Hepatocyte (in vitro differentiated cells): ENCODE measurements at regions not wholly inside any gene's neighbourhood (a gene's known extent, or its start where the extent isn't known, plus 50 kb on each side); places are given as distances from the start of the nearest gene placed in this dataset.

Source experiments
- DNase-seq: peaks from one replicate; pipeline ENCODE4 v3.0.0-alpha.2; 2016; ENCODE audit warnings: low spot score
- H2AFZ ChIP-seq: fragments of 200-600 bp; sonication (generic); 2 replicates; pipeline ENCODE4 v1.6.0; 2016; ENCODE audit warnings: antibody characterized with exemption, mild to moderate bottlenecking
- H3K27ac ChIP-seq: fragments of 200-600 bp; sonication (generic); 2 replicates; pipeline ENCODE4 v1.5.1; 2016; ENCODE audit warnings: mild to moderate bottlenecking
- H3K27me3 ChIP-seq: fragments of 200-600 bp; sonication (generic); 2 replicates; pipeline ENCODE4 v1.6.1; 2016
- H3K36me3 ChIP-seq: fragments of 200-600 bp; sonication (generic); replicated peaks from 2 replicates; pipeline ENCODE4 v1.5.1; 2016; ENCODE audit warnings: low read depth; ENCODE audit not compliant: insufficient read depth
- H3K4me1 ChIP-seq: fragments of 200-600 bp; sonication (generic); 2 replicates; pipeline ENCODE4 v1.5.1; 2016; ENCODE audit warnings: mild to moderate bottlenecking, moderate library complexity; ENCODE audit not compliant: insufficient read depth
- H3K4me2 ChIP-seq: fragments of 200-600 bp; sonication (generic); 2 replicates; pipeline ENCODE4 v1.6.0; 2016
- H3K4me3 ChIP-seq: fragments of 200-600 bp; sonication (generic); 2 replicates; pipeline ENCODE4 v1.5.1; 2016; ENCODE audit warnings: mild to moderate bottlenecking
- H3K79me2 ChIP-seq: fragments of 200-600 bp; sonication (generic); 2 replicates; pipeline ENCODE4 v1.6.0; 2017; ENCODE audit warnings: mild to moderate bottlenecking
- H3K9me2 ChIP-seq: fragments of 200-600 bp; sonication (generic); replicated peaks from 2 replicates; pipeline ENCODE4 v1.6.0; 2017; ENCODE audit warnings: mild to moderate bottlenecking; ENCODE audit not compliant: insufficient read depth
- H3K9me3 ChIP-seq: fragments of 200-600 bp; sonication (generic); 2 replicates; pipeline ENCODE4 v1.5.1; 2016; ENCODE audit warnings: low read depth, mild to moderate bottlenecking
- H4K20me1 ChIP-seq: fragments of 200-600 bp; sonication (generic); 2 replicates; pipeline ENCODE4 v1.6.0; 2016; ENCODE audit warnings: mild to moderate bottlenecking; ENCODE audit not compliant: insufficient read depth, poor library complexity, severe bottlenecking
- CTCF ChIP-seq: fragments of 200-600 bp; sonication (generic); IDR thresholded peaks from 2 replicates; pipeline ENCODE4 v1.5.1; 2016; ENCODE audit warnings: antibody characterized with exemption, mild to moderate bottlenecking; ENCODE audit not compliant: poor library complexity
- EZH2 ChIP-seq: fragments of 200-600 bp; sonication (generic); IDR thresholded peaks from 2 replicates; pipeline ENCODE4 v1.6.1; 2016; ENCODE audit warnings: antibody characterized with exemption, mild to moderate bottlenecking, borderline replicate concordance
- EZH2phosphoT487 ChIP-seq: fragments of 200-600 bp; sonication (generic); IDR thresholded peaks from one replicate; pipeline ENCODE4 v1.6.1; 2018; ENCODE audit warnings: antibody characterized with exemption, mild to moderate bottlenecking, low read depth, moderate library complexity; ENCODE audit not compliant: unreplicated experiment, severe bottlenecking
- WGBS: methylation state at CpG from one replicate; pipeline ENCODE4 v1.1.6; 2016; ENCODE audit warnings: low lambda C conversion rate; ENCODE audit errors: missing lambda C conversion rate; 5-methylcytosine and 5-hydroxymethylcytosine counted together

GRCh38 chr6:51472745-51473487 is 614.5 kb downstream of the PKHD1 start:
- Histone ChIP-seq H3K4me1 (peaks cover 10% of the 10 kb centered on the region), H2AFZ (no peak overlapping the region), H3K79me2 (no peaks in the 10 kb centered on the region), H3K9me3 (no peaks in the 10 kb centered on the region), H3K4me3 (no peak overlapping the region), H3K27ac (peak overlapping the region; percentile 32), H3K4me2 (no peak overlapping the region), H3K9me2 (no peaks in the 10 kb centered on the region), H3K36me3 (no peaks in the 10 kb centered on the region), H4K20me1 (no peaks in the 10 kb centered on the region), H3K27me3 (no peaks in the 10 kb centered on the region)
- DNase-seq: peak; percentile 65
- WGBS: 72% methylated on average over 5 of the region's 5 CpGs
- no peak for TF ChIP-seq EZH2
- no peak for TF ChIP-seq CTCF
- TF ChIP-seq EZH2phosphoT487: no peak

GRCh38 chr6:51474022-51474975 is 613.1 kb downstream of the PKHD1 start:
- Histone ChIP-seq H3K9me3 (no peaks in the 10 kb centered on the region), H2AFZ (no peak overlapping the region), H3K4me1 (peaks cover 10% of the 10 kb centered on the region), H3K4me2 (peak overlapping the region; percentile 21), H3K79me2 (no peaks in the 10 kb centered on the region), H4K20me1 (no peaks in the 10 kb centered on the region), H3K9me2 (no peaks in the 10 kb centered on the region), H3K27me3 (no peaks in the 10 kb centered on the region), H3K36me3 (no peaks in the 10 kb centered on the region), H3K27ac (peak overlapping the region; percentile 1), H3K4me3 (no peak overlapping the region)
- DNase-seq: no peak
- 61% methylated on average over 9 of the region's 9 CpGs for WGBS
- TF ChIP-seq EZH2 (no peak), EZH2phosphoT487 (no peak), CTCF (no peak)

- TF ChIP-seq CTCF (no peak), EZH2 (no peak), EZH2phosphoT487 (no peak)
- 88% methylated on average over 8 of the region's 8 CpGs for WGBS
- H4K20me1 ChIP-seq: no peaks in the 10 kb centered on the region
- H3K27me3 ChIP-seq: no peaks in the 10 kb centered on the region
- no peak overlapping the region for H3K4me2 ChIP-seq
- H3K79me2 ChIP-seq: no peaks in the 10 kb centered on the region
- no peak overlapping the region for H2AFZ ChIP-seq
- H3K9me2 ChIP-seq: no peaks in the 10 kb centered on the region
- no peak overlapping the region for H3K4me3 ChIP-seq
- H3K27ac ChIP-seq: no peak overlapping the region
- no peaks in the 10 kb centered on the region for H3K9me3 ChIP-seq
- H3K36me3 ChIP-seq: no peaks in the 10 kb centered on the region
- no peak for DNase-seq
- peaks cover 10% of the 10 kb centered on the region for H3K4me1 ChIP-seq
Measured at GRCh38 chr6:51477711-51478311, 609.6 kb downstream of the PKHD1 start.
